ENCODE measurements at regions not wholly inside any gene's neighbourhood (a gene's known extent, or its start where the extent isn't known, plus 50 kb on each side); places are given as distances from the start of the nearest gene placed in this dataset.

GRCh38 chr14:37992499-37992898 is 215.2 kb upstream of the SSTR1 start:
- Mint-ChIP-seq H3K4me1 (ENCODE audit: unreplicated experiment) (no peaks in the 10 kb centered on the region), H3K27me3 (ENCODE audit: unreplicated experiment) (no peaks in the 10 kb centered on the region), H3K4me3 (ENCODE audit: unreplicated experiment) (no peak overlapping the region), H3K27ac (ENCODE audit: unreplicated experiment) (no peak overlapping the region), H3K36me3 (ENCODE audit: unreplicated experiment) (no peaks in the 10 kb centered on the region), H3K9me3 (ENCODE audit: unreplicated experiment) (peaks cover 4% of the 10 kb centered on the region)
- no peak for TF ChIP-seq CTCF (IDR thresholded peaks at IDR 0.05)
- no peak for DNase-seq (ENCODE audit: extremely low spot score, unreplicated experiment)

- Mint-ChIP-seq H3K9me3 (ENCODE audit: unreplicated experiment) (peaks cover 4% of the 10 kb centered on the region), H3K4me3 (ENCODE audit: unreplicated experiment) (no peak overlapping the region), H3K4me1 (ENCODE audit: unreplicated experiment) (no peaks in the 10 kb centered on the region), H3K36me3 (ENCODE audit: unreplicated experiment) (no peaks in the 10 kb centered on the region), H3K27me3 (ENCODE audit: unreplicated experiment) (no peaks in the 10 kb centered on the region), H3K27ac (ENCODE audit: unreplicated experiment) (no peak overlapping the region)
- no peak for DNase-seq (ENCODE audit: extremely low spot score, unreplicated experiment)
- TF ChIP-seq CTCF (IDR thresholded peaks at IDR 0.05): no peak
Observed at GRCh38 chr14:37994846-37995372, 212.8 kb upstream of the SSTR1 start.

GRCh38 chr14:37997017-37997416 is 210.7 kb upstream of the SSTR1 start:
- Mint-ChIP-seq H3K36me3 (ENCODE audit: unreplicated experiment) (no peaks in the 10 kb centered on the region), H3K4me1 (ENCODE audit: unreplicated experiment) (no peaks in the 10 kb centered on the region), H3K4me3 (ENCODE audit: unreplicated experiment) (no peak overlapping the region), H3K27me3 (ENCODE audit: unreplicated experiment) (no peaks in the 10 kb centered on the region), H3K27ac (ENCODE audit: unreplicated experiment) (no peak overlapping the region), H3K9me3 (ENCODE audit: unreplicated experiment) (peaks cover 4% of the 10 kb centered on the region)
- DNase-seq (ENCODE audit: extremely low spot score, unreplicated experiment): no peak
- no peak for TF ChIP-seq CTCF (IDR thresholded peaks at IDR 0.05)

- no peak overlapping the region for H3K4me3 Mint-ChIP-seq (ENCODE audit: unreplicated experiment)
- no peaks in the 10 kb centered on the region for H3K36me3 Mint-ChIP-seq (ENCODE audit: unreplicated experiment)
- H3K27me3 Mint-ChIP-seq (ENCODE audit: unreplicated experiment): no peaks in the 10 kb centered on the region
- no peak for DNase-seq (ENCODE audit: extremely low spot score, unreplicated experiment)
- H3K27ac Mint-ChIP-seq (ENCODE audit: unreplicated experiment): no peak overlapping the region
- no peaks in the 10 kb centered on the region for H3K4me1 Mint-ChIP-seq (ENCODE audit: unreplicated experiment)
- TF ChIP-seq CTCF (IDR thresholded peaks at IDR 0.05): no peak
- H3K9me3 Mint-ChIP-seq (ENCODE audit: unreplicated experiment): peaks cover 2% of the 10 kb centered on the region
Observed at GRCh38 chr14:38000340-38000739, 207.4 kb upstream of the SSTR1 start.

- no peak for DNase-seq (ENCODE audit: extremely low spot score, unreplicated experiment)
- Mint-ChIP-seq H3K4me1 (ENCODE audit: unreplicated experiment) (no peaks in the 10 kb centered on the region), H3K27me3 (ENCODE audit: unreplicated experiment) (no peaks in the 10 kb centered on the region), H3K9me3 (ENCODE audit: unreplicated experiment) (peaks cover 4% of the 10 kb centered on the region), H3K4me3 (ENCODE audit: unreplicated experiment) (no peak overlapping the region), H3K27ac (ENCODE audit: unreplicated experiment) (no peak overlapping the region), H3K36me3 (ENCODE audit: unreplicated experiment) (no peaks in the 10 kb centered on the region)
- no peak for TF ChIP-seq CTCF (IDR thresholded peaks at IDR 0.05)
Observed at GRCh38 chr14:38001501-38001900, 206.2 kb upstream of the SSTR1 start.

All from osteocyte (in vitro differentiated cells).